ENCODE measurements at regions not wholly inside any gene's neighbourhood (a gene's known extent, or its start where the extent isn't known, plus 50 kb on each side); places are given as distances from the start of the nearest gene placed in this dataset.

DNA sequence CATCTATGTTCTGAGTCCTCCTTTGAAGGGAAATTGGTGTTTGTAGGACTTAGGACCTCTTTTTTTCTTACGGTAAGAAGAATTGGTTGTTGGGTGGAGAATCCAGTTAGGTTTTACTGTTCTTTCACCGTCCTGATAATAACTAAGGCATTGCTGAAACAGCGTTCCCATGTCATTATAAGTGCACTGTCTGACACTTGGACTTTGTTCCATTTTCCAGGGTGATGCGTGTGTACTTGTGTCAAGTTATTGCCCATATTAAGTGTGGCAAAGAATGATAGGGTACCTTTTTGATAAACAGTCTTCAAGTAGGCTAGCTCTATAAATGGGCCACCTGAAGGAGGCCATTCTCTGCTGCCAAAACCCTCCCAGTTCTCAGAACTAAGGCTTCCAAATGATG lies 119.7 kb downstream of the AASDH start:
- Histone ChIP-seq H3K9ac (ENCODE audit: low read length in 3 of 3) (no peak overlapping the region), H3K9me3 (ENCODE audit: control insufficient read depth in 2 of 3, insufficient read depth in 1 of 3, low read length in 3 of 3) (peaks cover 0 to 4% (median 0%) of the 10 kb centered on the region in 3 donors), H3K27me3 (ENCODE audit: control insufficient read depth, insufficient read depth, low read length) (no peaks in the 10 kb centered on the region), H3K4me3 (ENCODE audit: low read length in 3 of 3) (no peak overlapping the region), H3K36me3 (ENCODE audit: control insufficient read depth in 2 of 3, insufficient read depth in 3 of 3, low read length in 3 of 3) (no peaks in the 10 kb centered on the region), H3K27ac (ENCODE audit: low read depth in 2 of 2, low read length in 2 of 2) (no peak overlapping the region), H3K4me1 (ENCODE audit: control insufficient read depth in 2 of 3, insufficient read depth in 2 of 3, low read depth in 1 of 3, low read length in 3 of 3) (no peaks in the 10 kb centered on the region)
- FAIRE-seq (no peak), DNase-seq (no peak)
- intact Hi-C loops (cut with DNase I) = no loop called here
- TF ChIP-seq, protein P1, sequence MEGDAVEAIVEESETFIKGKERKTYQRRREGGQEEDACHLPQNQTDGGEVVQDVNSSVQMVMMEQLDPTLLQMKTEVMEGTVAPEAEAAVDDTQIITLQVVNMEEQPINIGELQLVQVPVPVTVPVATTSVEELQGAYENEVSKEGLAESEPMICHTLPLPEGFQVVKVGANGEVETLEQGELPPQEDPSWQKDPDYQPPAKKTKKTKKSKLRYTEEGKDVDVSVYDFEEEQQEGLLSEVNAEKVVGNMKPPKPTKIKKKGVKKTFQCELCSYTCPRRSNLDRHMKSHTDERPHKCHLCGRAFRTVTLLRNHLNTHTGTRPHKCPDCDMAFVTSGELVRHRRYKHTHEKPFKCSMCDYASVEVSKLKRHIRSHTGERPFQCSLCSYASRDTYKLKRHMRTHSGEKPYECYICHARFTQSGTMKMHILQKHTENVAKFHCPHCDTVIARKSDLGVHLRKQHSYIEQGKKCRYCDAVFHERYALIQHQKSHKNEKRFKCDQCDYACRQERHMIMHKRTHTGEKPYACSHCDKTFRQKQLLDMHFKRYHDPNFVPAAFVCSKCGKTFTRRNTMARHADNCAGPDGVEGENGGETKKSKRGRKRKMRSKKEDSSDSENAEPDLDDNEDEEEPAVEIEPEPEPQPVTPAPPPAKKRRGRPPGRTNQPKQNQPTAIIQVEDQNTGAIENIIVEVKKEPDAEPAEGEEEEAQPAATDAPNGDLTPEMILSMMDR (IDR thresholded peaks at IDR 0.05; ENCODE audit: borderline replicate concordance, extremely low read depth, insufficient read depth) = no peak

DNA sequence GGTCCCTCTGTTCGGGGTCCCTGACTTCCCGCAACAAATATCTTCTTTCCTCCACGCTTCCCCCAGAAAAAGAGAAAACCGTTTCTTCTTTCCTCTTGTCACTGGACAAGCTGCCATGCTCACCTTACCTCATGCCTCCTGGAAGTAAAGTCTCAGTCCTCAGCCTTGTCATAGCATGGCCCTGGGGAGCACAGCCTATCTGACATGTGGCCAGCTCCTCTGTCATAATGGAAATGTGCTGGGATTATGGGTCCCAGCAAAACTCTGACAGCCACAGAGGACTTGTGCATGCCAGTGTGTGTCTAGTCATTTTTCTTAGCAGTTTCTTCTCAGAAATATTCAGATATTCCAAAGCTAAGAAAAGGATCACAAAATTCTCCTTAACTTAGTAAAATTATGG lies 122.4 kb downstream of the AASDH start:
- Histone ChIP-seq H3K9ac (ENCODE audit: low read length in 3 of 3) (no peak overlapping the region), H3K9me3 (ENCODE audit: control insufficient read depth in 2 of 3, insufficient read depth in 1 of 3, low read length in 3 of 3) (peaks cover 0 to 4% (median 0%) of the 10 kb centered on the region in 3 donors), H3K36me3 (ENCODE audit: control insufficient read depth in 2 of 3, insufficient read depth in 3 of 3, low read length in 3 of 3) (no peaks in the 10 kb centered on the region), H3K27me3 (ENCODE audit: control insufficient read depth, insufficient read depth, low read length) (no peaks in the 10 kb centered on the region), H3K27ac (ENCODE audit: low read depth in 2 of 2, low read length in 2 of 2) (no peak overlapping the region), H3K4me3 (ENCODE audit: low read length in 3 of 3) (no peak overlapping the region), H3K4me1 (ENCODE audit: control insufficient read depth in 2 of 3, insufficient read depth in 2 of 3, low read depth in 1 of 3, low read length in 3 of 3) (no peaks in the 10 kb centered on the region)
- intact Hi-C loops (cut with DNase I) = no loop called here
- DNase-seq (no peak), FAIRE-seq (no peak)
- TF ChIP-seq, protein P1 (IDR thresholded peaks at IDR 0.05; ENCODE audit: borderline replicate concordance, extremely low read depth, insufficient read depth) = no peak

DNA sequence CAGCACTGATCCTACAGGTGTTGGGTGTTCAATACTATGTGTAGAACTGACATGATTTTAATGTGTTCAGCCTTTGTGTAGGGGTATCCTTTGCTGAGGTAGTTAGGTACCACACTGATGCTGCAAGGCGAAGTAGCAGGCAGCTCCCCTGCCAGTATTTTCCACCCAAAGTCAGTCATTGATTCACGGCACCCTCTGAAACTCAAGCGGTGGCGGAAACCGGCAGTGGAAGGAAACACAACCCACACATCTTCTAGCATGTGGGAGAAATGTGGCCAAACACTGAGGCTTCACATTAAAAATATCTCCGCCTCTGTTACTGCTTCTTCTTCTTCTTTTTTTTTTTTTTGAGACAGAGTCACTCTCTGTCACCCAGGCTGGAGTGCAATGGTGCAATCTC lies 126.3 kb downstream of the AASDH start:
- intact Hi-C loops (cut with DNase I) = no loop called here
- no peak for FAIRE-seq

More for the DNA sequence above, 126.3 kb downstream of the AASDH start:
- peaks cover 0 to 4% (median 0%) of the 10 kb centered on the region in 3 donors for H3K9me3 ChIP-seq (ENCODE audit: control insufficient read depth in 2 of 3, insufficient read depth in 1 of 3, low read length in 3 of 3)
- H3K27me3 ChIP-seq (ENCODE audit: control insufficient read depth, insufficient read depth, low read length) = no peaks in the 10 kb centered on the region
- H3K4me3 ChIP-seq (ENCODE audit: low read length in 3 of 3) = no peak overlapping the region
- no peaks in the 10 kb centered on the region for H3K36me3 ChIP-seq (ENCODE audit: control insufficient read depth in 2 of 3, insufficient read depth in 3 of 3, low read length in 3 of 3)
- no peaks in the 10 kb centered on the region for H3K4me1 ChIP-seq (ENCODE audit: control insufficient read depth in 2 of 3, insufficient read depth in 2 of 3, low read depth in 1 of 3, low read length in 3 of 3)
- H3K27ac ChIP-seq (ENCODE audit: low read depth in 2 of 2, low read length in 2 of 2) = no peak overlapping the region
- H3K9ac ChIP-seq (ENCODE audit: low read length in 3 of 3) = no peak overlapping the region
- TF ChIP-seq, protein P1 (IDR thresholded peaks at IDR 0.05; ENCODE audit: borderline replicate concordance, extremely low read depth, insufficient read depth) = no peak
- no peak for DNase-seq
